Mesenteric fat pad (tissue), 1 donor: ENCODE measurements at regions not wholly inside any gene's neighbourhood (a gene's known extent, or its start where the extent isn't known, plus 50 kb on each side); places are given as distances from the start of the nearest gene placed in this dataset.

Experiments used
- DNase-seq: peaks from one replicate; pipeline ENCODE4 v3.0.0-alpha.2; 2020; ENCODE audit warnings: low spot score
- donor health status: DM: yes; HTN: yes; CAD: no.

GRCh38 chr12:31783996-31784645 lies 55.3 kb upstream of the AMN1 start:
- no peak for DNase-seq

DNA sequence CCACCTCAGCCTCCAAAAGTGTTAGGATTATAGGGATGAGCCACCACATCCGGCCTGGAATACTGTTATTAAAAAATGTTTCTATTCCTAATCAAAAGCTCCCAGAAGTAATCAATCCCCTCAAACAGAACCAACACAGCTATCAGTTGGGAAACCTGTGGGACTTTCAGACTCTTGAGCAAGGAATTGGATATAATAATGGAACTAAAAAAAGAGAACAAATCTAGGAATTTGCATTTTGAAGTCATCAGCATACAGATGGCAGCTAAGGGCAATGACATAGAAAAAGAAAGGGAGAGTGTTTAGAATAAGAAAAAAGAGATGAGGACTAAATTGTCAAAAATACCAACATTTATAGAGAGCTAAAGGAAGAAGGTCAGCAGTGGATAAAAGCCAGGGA lies 54.7 kb upstream of the AMN1 start:
- no peak for DNase-seq

GRCh38 chr12:31781894-31782540 lies 53.2 kb upstream of the AMN1 start:
- no peak for DNase-seq

DNA sequence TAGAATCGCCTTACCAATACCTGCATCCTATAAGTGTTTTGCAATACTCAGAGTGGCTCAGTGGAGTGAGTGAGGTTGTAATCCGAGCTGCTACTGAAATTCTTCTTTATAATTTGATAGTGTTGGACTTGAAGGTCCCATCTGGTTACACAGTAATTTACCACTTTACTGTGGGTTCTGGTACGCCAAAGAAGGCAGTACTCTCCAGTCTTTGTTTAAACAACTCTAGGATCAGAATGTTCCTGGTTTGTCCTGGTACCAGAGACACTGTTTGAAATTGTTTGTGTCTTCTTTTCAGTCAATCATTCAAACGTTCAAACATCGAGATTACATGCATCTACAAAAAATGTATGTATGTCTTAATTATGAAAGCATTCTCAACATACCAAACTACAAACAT lies 51.3 kb upstream of the AMN1 start:
- no peak for DNase-seq

- DNase-seq = no peak
Observed at GRCh38 chr12:31778687-31779086, 49.9 kb upstream of the AMN1 start.
